Erythroblast (primary cell): ENCODE measurements at regions not wholly inside any gene's neighbourhood (a gene's known extent, or its start where the extent isn't known, plus 50 kb on each side); places are given as distances from the start of the nearest gene placed in this dataset.

Experiments
- GATA1 ChIP-seq: IDR thresholded peaks from 2 replicates; pipeline ENCODE4 v1.6.1; 2011; ENCODE audit warnings: low read depth, mild to moderate bottlenecking, control low read depth, low read length, moderate library complexity
- POLR2A ChIP-seq: IDR thresholded peaks from 2 replicates; pipeline ENCODE4 v1.6.1; 2011; ENCODE audit warnings: mild to moderate bottlenecking, low read length

- TF ChIP-seq POLR2A: no peak
- no peak for TF ChIP-seq GATA1
Measured at GRCh38 chr2:150767991-150768746, 280.7 kb upstream of the RND3 start.
